ENCODE measurements at regions not wholly inside any gene's neighbourhood (a gene's known extent, or its start where the extent isn't known, plus 50 kb on each side); places are given as distances from the start of the nearest gene placed in this dataset.

DNA sequence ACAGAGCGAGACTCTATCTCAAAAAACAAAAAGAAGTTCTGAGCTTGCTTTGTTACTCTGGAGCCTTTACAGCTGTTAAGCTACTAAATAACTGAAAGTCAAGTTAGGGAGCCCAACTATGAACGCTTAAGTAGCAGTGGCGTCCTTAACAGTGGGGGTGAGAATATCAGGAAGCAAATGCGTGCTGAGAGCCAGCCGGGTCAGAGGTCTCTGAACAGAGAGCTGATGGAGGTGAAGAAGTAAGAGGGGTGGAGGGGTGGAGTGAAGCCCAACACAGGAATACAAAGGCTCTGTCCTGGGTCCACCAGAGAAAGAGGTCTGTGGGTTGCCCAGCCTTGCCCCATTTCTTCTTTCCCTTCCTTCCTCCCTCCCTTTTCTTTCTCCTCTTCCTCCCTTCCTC is 104.1 kb upstream of the GATA6 start:
- TF ChIP-seq SP1 (CRISPR knock-in tag; conservative IDR thresholded peaks at IDR 0.05) = no peak
- TF ChIP-seq ZBTB21 (CRISPR knock-in tag; IDR thresholded peaks at IDR 0.05; ENCODE audit: borderline replicate concordance) = no peak
- no peak for TF ChIP-seq IRF1 (CRISPR knock-in tag; IDR thresholded peaks at IDR 0.05)
- no peak for TF ChIP-seq CTCF (IDR thresholded peaks at IDR 0.05)
- TF ChIP-seq ZNF416 (CRISPR knock-in tag; IDR thresholded peaks at IDR 0.05) = no peak
- TF ChIP-seq RELA (CRISPR knock-in tag; IDR thresholded peaks at IDR 0.05; ENCODE audit: borderline replicate concordance) = no peak
- TF ChIP-seq ATF2 (CRISPR knock-in tag; IDR thresholded peaks at IDR 0.05; ENCODE audit: borderline replicate concordance, low read depth) = no peak
- TF ChIP-seq, protein P1, sequence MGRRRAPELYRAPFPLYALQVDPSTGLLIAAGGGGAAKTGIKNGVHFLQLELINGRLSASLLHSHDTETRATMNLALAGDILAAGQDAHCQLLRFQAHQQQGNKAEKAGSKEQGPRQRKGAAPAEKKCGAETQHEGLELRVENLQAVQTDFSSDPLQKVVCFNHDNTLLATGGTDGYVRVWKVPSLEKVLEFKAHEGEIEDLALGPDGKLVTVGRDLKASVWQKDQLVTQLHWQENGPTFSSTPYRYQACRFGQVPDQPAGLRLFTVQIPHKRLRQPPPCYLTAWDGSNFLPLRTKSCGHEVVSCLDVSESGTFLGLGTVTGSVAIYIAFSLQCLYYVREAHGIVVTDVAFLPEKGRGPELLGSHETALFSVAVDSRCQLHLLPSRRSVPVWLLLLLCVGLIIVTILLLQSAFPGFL (CRISPR knock-in tag; IDR thresholded peaks at IDR 0.05; ENCODE audit: borderline replicate concordance) = no peak
- no peak for TF ChIP-seq AFF4 (CRISPR knock-in tag; IDR thresholded peaks at IDR 0.05; ENCODE audit: borderline replicate concordance)
- TF ChIP-seq, protein P2, sequence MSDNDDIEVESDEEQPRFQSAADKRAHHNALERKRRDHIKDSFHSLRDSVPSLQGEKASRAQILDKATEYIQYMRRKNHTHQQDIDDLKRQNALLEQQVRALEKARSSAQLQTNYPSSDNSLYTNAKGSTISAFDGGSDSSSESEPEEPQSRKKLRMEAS (CRISPR knock-in tag; IDR thresholded peaks at IDR 0.05) = no peak
- TF ChIP-seq, protein P3, sequence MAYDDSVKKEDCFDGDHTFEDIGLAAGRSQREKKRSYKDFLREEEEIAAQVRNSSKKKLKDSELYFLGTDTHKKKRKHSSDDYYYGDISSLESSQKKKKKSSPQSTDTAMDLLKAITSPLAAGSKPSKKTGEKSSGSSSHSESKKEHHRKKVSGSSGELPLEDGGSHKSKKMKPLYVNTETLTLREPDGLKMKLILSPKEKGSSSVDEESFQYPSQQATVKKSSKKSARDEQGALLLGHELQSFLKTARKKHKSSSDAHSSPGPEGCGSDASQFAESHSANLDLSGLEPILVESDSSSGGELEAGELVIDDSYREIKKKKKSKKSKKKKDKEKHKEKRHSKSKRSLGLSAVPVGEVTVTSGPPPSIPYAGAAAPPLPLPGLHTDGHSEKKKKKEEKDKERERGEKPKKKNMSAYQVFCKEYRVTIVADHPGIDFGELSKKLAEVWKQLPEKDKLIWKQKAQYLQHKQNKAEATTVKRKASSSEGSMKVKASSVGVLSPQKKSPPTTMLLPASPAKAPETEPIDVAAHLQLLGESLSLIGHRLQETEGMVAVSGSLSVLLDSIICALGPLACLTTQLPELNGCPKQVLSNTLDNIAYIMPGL (CRISPR knock-in tag; IDR thresholded peaks at IDR 0.05) = no peak
- no peak for TF ChIP-seq E2F1 (CRISPR knock-in tag; IDR thresholded peaks at IDR 0.05)
